ENCODE measurements at regions not wholly inside any gene's neighbourhood (a gene's known extent, or its start where the extent isn't known, plus 50 kb on each side); places are given as distances from the start of the nearest gene placed in this dataset.

GRCh38 chr4:17286752-17287460, 225.0 kb downstream of the QDPR start:
- no peaks in the 10 kb centered on the region for H3K79me1 ChIP-seq (ENCODE audit: low read length)
- H3K79me2 ChIP-seq (ENCODE audit: control insufficient read depth, insufficient read depth, low read length, poor library complexity), result no peaks in the 10 kb centered on the region
- H4K8ac ChIP-seq (ENCODE audit: low read depth, low read length), result no peak overlapping the region
- H3K18ac ChIP-seq (ENCODE audit: low read length), result no peak overlapping the region
- H3K4me2 ChIP-seq (ENCODE audit: low read length), result no peak overlapping the region
- H2BK5ac ChIP-seq (ENCODE audit: low read depth, low read length, poor library complexity), result no peak overlapping the region
- no peak overlapping the region for H2AFZ ChIP-seq (ENCODE audit: insufficient read depth, low read length, poor library complexity)
- no peak overlapping the region for H3K4me3 ChIP-seq (ENCODE audit: low read depth, low read length)
- no peak overlapping the region for H3K9ac ChIP-seq (ENCODE audit: low read length)
- no peaks in the 10 kb centered on the region for H3K36me3 ChIP-seq (ENCODE audit: control insufficient read depth in 1 of 2, insufficient read depth in 2 of 2, low read length in 2 of 2)
- no peak overlapping the region for H3K14ac ChIP-seq (ENCODE audit: low read length)
- no peak overlapping the region for H3K4ac ChIP-seq (ENCODE audit: low read depth, low read length)
- no peak for DNase-seq
- no peaks in the 10 kb centered on the region for H3K9me3 ChIP-seq (ENCODE audit: insufficient read depth, low read depth, low read length)
- no peak overlapping the region for H3K27ac ChIP-seq (ENCODE audit: low read depth, low read length)
- no peak overlapping the region for H4K91ac ChIP-seq (ENCODE audit: low read depth, low read length)
- no peak overlapping the region for H2AK5ac ChIP-seq (ENCODE audit: low read length)
- H3K4me1 ChIP-seq (ENCODE audit: control insufficient read depth in 1 of 2, insufficient read depth in 2 of 2, low read length in 2 of 2), result no peaks in the 10 kb centered on the region
- no CpG with 5 or more reads among the region's 7 CpGs for WGBS (ENCODE audit: extremely low coverage, insufficient coverage, insufficient read length)
- H3K27me3 ChIP-seq (ENCODE audit: insufficient read depth, low read length), result no peaks in the 10 kb centered on the region
- no peak overlapping the region for H2BK120ac ChIP-seq (ENCODE audit: insufficient read depth, low read length, poor library complexity)
- H2BK12ac ChIP-seq (ENCODE audit: low read length), result no peak overlapping the region
- no peak overlapping the region for H4K12ac ChIP-seq (ENCODE audit: low read depth, low read length)
- H3K23ac ChIP-seq (ENCODE audit: low read length), result no peak overlapping the region

- H3K79me2 ChIP-seq (ENCODE audit: control insufficient read depth, insufficient read depth, low read length, poor library complexity), result no peaks in the 10 kb centered on the region
- no peak overlapping the region for H4K91ac ChIP-seq (ENCODE audit: low read depth, low read length)
- H3K4me3 ChIP-seq (ENCODE audit: low read depth, low read length), result no peak overlapping the region
- H3K9ac ChIP-seq (ENCODE audit: low read length), result no peak overlapping the region
- H3K23ac ChIP-seq (ENCODE audit: low read length), result no peak overlapping the region
- no peak overlapping the region for H2BK5ac ChIP-seq (ENCODE audit: low read depth, low read length, poor library complexity)
- H2AK5ac ChIP-seq (ENCODE audit: low read length), result no peak overlapping the region
- H3K9me3 ChIP-seq (ENCODE audit: insufficient read depth, low read depth, low read length), result no peaks in the 10 kb centered on the region
- H4K12ac ChIP-seq (ENCODE audit: low read depth, low read length), result no peak overlapping the region
- no peak overlapping the region for H3K14ac ChIP-seq (ENCODE audit: low read length)
- no peak overlapping the region for H2BK12ac ChIP-seq (ENCODE audit: low read length)
- DNase-seq, result peak in 1 of 2 donors; percentile 24
- H3K79me1 ChIP-seq (ENCODE audit: low read length), result no peaks in the 10 kb centered on the region
- no CpG with 5 or more reads among the region's 4 CpGs for WGBS (ENCODE audit: extremely low coverage, insufficient coverage, insufficient read length)
- H2AFZ ChIP-seq (ENCODE audit: insufficient read depth, low read length, poor library complexity), result no peak overlapping the region
- no peaks in the 10 kb centered on the region for H3K27me3 ChIP-seq (ENCODE audit: insufficient read depth, low read length)
- H3K4me2 ChIP-seq (ENCODE audit: low read length), result no peak overlapping the region
- no peak overlapping the region for H4K8ac ChIP-seq (ENCODE audit: low read depth, low read length)
- H3K18ac ChIP-seq (ENCODE audit: low read length), result no peak overlapping the region
- no peak overlapping the region for H2BK120ac ChIP-seq (ENCODE audit: insufficient read depth, low read length, poor library complexity)
- no peaks in the 10 kb centered on the region for H3K4me1 ChIP-seq (ENCODE audit: control insufficient read depth in 1 of 2, insufficient read depth in 2 of 2, low read length in 2 of 2)
- H3K36me3 ChIP-seq (ENCODE audit: control insufficient read depth in 1 of 2, insufficient read depth in 2 of 2, low read length in 2 of 2), result no peaks in the 10 kb centered on the region
- no peak overlapping the region for H3K27ac ChIP-seq (ENCODE audit: low read depth, low read length)
- H3K4ac ChIP-seq (ENCODE audit: low read depth, low read length), result no peak overlapping the region
Observed at GRCh38 chr4:17285747-17286146, 226.1 kb downstream of the QDPR start.

GRCh38 chr4:17284323-17285175, 227.3 kb downstream of the QDPR start:
- Histone ChIP-seq H4K12ac (ENCODE audit: low read depth, low read length) (no peak overlapping the region), H2BK120ac (ENCODE audit: insufficient read depth, low read length, poor library complexity) (no peak overlapping the region), H3K4me2 (ENCODE audit: low read length) (no peak overlapping the region), H2AK5ac (ENCODE audit: low read length) (no peak overlapping the region), H3K27me3 (ENCODE audit: insufficient read depth, low read length) (no peaks in the 10 kb centered on the region), H3K27ac (ENCODE audit: low read depth, low read length) (no peak overlapping the region), H3K9ac (ENCODE audit: low read length) (no peak overlapping the region), H3K36me3 (ENCODE audit: control insufficient read depth in 1 of 2, insufficient read depth in 2 of 2, low read length in 2 of 2) (no peaks in the 10 kb centered on the region), H3K4me1 (ENCODE audit: control insufficient read depth in 1 of 2, insufficient read depth in 2 of 2, low read length in 2 of 2) (no peaks in the 10 kb centered on the region), H4K8ac (ENCODE audit: low read depth, low read length) (no peak overlapping the region), H3K79me1 (ENCODE audit: low read length) (no peaks in the 10 kb centered on the region), H3K14ac (ENCODE audit: low read length) (no peak overlapping the region), H4K91ac (ENCODE audit: low read depth, low read length) (no peak overlapping the region), H3K79me2 (ENCODE audit: control insufficient read depth, insufficient read depth, low read length, poor library complexity) (no peaks in the 10 kb centered on the region), H3K18ac (ENCODE audit: low read length) (no peak overlapping the region), H3K9me3 (ENCODE audit: insufficient read depth, low read depth, low read length) (no peaks in the 10 kb centered on the region), H2BK5ac (ENCODE audit: low read depth, low read length, poor library complexity) (no peak overlapping the region), H3K4me3 (ENCODE audit: low read depth, low read length) (no peak overlapping the region), H3K23ac (ENCODE audit: low read length) (no peak overlapping the region), H3K4ac (ENCODE audit: low read depth, low read length) (no peak overlapping the region), H2BK12ac (ENCODE audit: low read length) (no peak overlapping the region), H2AFZ (ENCODE audit: insufficient read depth, low read length, poor library complexity) (no peak overlapping the region)
- no CpG with 5 or more reads among the region's 5 CpGs for WGBS (ENCODE audit: extremely low coverage, insufficient coverage, insufficient read length)
- no peak for DNase-seq

- no peak overlapping the region for H2AK5ac ChIP-seq (ENCODE audit: low read length)
- no peak for DNase-seq
- no peak overlapping the region for H4K91ac ChIP-seq (ENCODE audit: low read depth, low read length)
- H3K27ac ChIP-seq (ENCODE audit: low read depth, low read length), result no peak overlapping the region
- H2BK5ac ChIP-seq (ENCODE audit: low read depth, low read length, poor library complexity), result no peak overlapping the region
- H4K8ac ChIP-seq (ENCODE audit: low read depth, low read length), result no peak overlapping the region
- H3K14ac ChIP-seq (ENCODE audit: low read length), result no peak overlapping the region
- H3K4ac ChIP-seq (ENCODE audit: low read depth, low read length), result no peak overlapping the region
- no peak overlapping the region for H3K4me2 ChIP-seq (ENCODE audit: low read length)
- no peak overlapping the region for H2AFZ ChIP-seq (ENCODE audit: insufficient read depth, low read length, poor library complexity)
- H3K36me3 ChIP-seq (ENCODE audit: control insufficient read depth in 1 of 2, insufficient read depth in 2 of 2, low read length in 2 of 2), result no peaks in the 10 kb centered on the region
- no peaks in the 10 kb centered on the region for H3K9me3 ChIP-seq (ENCODE audit: insufficient read depth, low read depth, low read length)
- no peaks in the 10 kb centered on the region for H3K27me3 ChIP-seq (ENCODE audit: insufficient read depth, low read length)
- H3K79me2 ChIP-seq (ENCODE audit: control insufficient read depth, insufficient read depth, low read length, poor library complexity), result no peaks in the 10 kb centered on the region
- H4K12ac ChIP-seq (ENCODE audit: low read depth, low read length), result no peak overlapping the region
- no peaks in the 10 kb centered on the region for H3K4me1 ChIP-seq (ENCODE audit: control insufficient read depth in 1 of 2, insufficient read depth in 2 of 2, low read length in 2 of 2)
- H3K79me1 ChIP-seq (ENCODE audit: low read length), result no peaks in the 10 kb centered on the region
- H2BK120ac ChIP-seq (ENCODE audit: insufficient read depth, low read length, poor library complexity), result no peak overlapping the region
- H3K18ac ChIP-seq (ENCODE audit: low read length), result no peak overlapping the region
- no peak overlapping the region for H3K4me3 ChIP-seq (ENCODE audit: low read depth, low read length)
- no peak overlapping the region for H3K23ac ChIP-seq (ENCODE audit: low read length)
- no peak overlapping the region for H2BK12ac ChIP-seq (ENCODE audit: low read length)
- H3K9ac ChIP-seq (ENCODE audit: low read length), result no peak overlapping the region
- WGBS (ENCODE audit: extremely low coverage, insufficient coverage, insufficient read length), result no CpG with 5 or more reads among the region's 4 CpGs
Observed at GRCh38 chr4:17283832-17284231, 228.1 kb downstream of the QDPR start.
